COR-L47 (cell line): ENCODE measurements at regions not wholly inside any gene's neighbourhood (a gene's known extent, or its start where the extent isn't known, plus 50 kb on each side); places are given as distances from the start of the nearest gene placed in this dataset.

Experiments used
- DNase-seq: peaks from one replicate; lab custom pipeline; 2025; lab: John Stamatoyannopoulos, UW

DNA sequence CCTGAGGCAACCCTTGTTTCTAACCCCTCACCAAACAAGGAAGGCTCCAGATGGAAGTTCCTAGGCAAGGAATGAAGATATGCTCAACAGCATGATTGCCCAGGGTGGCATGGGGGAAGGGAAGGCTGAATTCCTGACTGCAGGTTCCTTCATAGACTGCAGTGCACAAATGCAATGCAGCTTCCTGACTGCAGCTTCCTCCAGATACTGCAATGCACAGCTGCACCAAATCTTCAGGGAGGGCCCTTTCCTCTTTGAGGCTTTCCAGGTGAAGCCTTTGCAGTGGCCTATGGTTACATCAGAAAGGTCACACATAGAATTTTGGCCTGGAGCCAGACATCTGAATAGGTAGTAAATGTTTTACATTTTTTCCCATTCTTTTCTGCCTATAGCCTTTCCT is 58.8 kb upstream of the DYNAP start:
- DNase-seq: no peak

DNA sequence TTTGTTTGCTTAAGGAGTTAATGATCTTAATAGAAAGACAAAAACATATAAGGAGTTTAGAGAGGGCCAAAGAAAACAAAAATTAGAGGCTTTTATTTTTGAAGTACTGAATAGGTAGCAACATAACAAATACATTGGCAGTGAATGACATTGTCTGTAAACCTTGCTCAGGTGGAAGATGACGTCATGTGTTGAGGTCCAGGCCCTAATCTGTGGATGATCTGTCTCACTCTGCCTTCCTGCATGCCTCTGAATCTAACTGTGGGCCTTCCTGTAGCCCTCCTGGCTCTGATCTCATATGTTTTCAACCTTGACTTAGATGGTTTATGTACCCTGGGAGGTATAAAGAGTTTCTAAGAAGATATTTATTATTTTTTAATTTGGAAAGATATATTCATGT is 58.1 kb upstream of the DYNAP start:
- DNase-seq: no peak
